ENCODE measurements at regions not wholly inside any gene's neighbourhood (a gene's known extent, or its start where the extent isn't known, plus 50 kb on each side); places are given as distances from the start of the nearest gene placed in this dataset.

- TF ChIP-seq CTCF (IDR thresholded peaks at IDR 0.05) (no peak), POLR2A (IDR thresholded peaks at IDR 0.05) (no peak)
Measured at GRCh38 chr12:30567082-30567481, 128.6 kb downstream of the IPO8 start.

Measured in testis (tissue), 2 donors.